Liver (tissue), 8 donors: ENCODE measurements at regions not wholly inside any gene's neighbourhood (a gene's known extent, or its start where the extent isn't known, plus 50 kb on each side); places are given as distances from the start of the nearest gene placed in this dataset.

Experiments
- DNase-seq: peaks from one replicate; pipeline ENCODE4 v3.0.0-alpha.2; 2017; ENCODE audit warnings: low spot score
- H3K27ac ChIP-seq, 2 donors: one replicate each; pipeline ENCODE4 v1.7.0; 2013; ENCODE audit warnings: inconsistent platforms in 2 of 2, low read length in 2 of 2, control low read depth in 1 of 2, low read depth in 1 of 2, mild to moderate bottlenecking in 1 of 2
- H3K27me3 ChIP-seq, 4 donors: one replicate each; pipeline versions ENCODE4 v1.6.1 to v1.7.0; 2013; ENCODE audit warnings: low read length in 3 of 4, inconsistent platforms in 1 of 4, mild to moderate bottlenecking in 1 of 4, moderate library complexity in 1 of 4; ENCODE audit not compliant: control insufficient read depth in 4 of 4, insufficient read depth in 4 of 4
- H3K36me3 ChIP-seq, 4 donors: one replicate each; pipeline versions ENCODE4 v1.6.1 to v1.7.0; 2013; ENCODE audit warnings: low read length in 3 of 4, mild to moderate bottlenecking in 3 of 4, low read depth in 1 of 4, moderate library complexity in 1 of 4; ENCODE audit not compliant: control insufficient read depth in 4 of 4, insufficient read depth in 3 of 4
- H3K4me1 ChIP-seq, 4 donors: one replicate each; pipeline versions ENCODE4 v1.6.1 to v1.7.0; 2013; ENCODE audit warnings: low read length in 3 of 4, mild to moderate bottlenecking in 3 of 4, moderate library complexity in 1 of 4; ENCODE audit not compliant: control insufficient read depth in 4 of 4, insufficient read depth in 4 of 4
- H3K4me3 ChIP-seq, 3 donors: one replicate each; pipeline versions ENCODE4 v1.6.1 to v1.7.0; 2013; ENCODE audit warnings: low read length in 3 of 3, control low read depth in 1 of 3, low read depth in 1 of 3, mild to moderate bottlenecking in 1 of 3
- H3K9ac ChIP-seq, 2 donors: one replicate each; pipeline ENCODE4 v1.7.0; 2013; ENCODE audit warnings: low read length in 2 of 2, mild to moderate bottlenecking in 2 of 2, moderate library complexity in 2 of 2, control low read depth in 1 of 2, low read depth in 1 of 2
- H3K9me3 ChIP-seq, 4 donors: one replicate each; pipeline versions ENCODE4 v1.6.1 to v1.7.0; 2013; ENCODE audit warnings: low read length in 3 of 4; ENCODE audit not compliant: control insufficient read depth in 4 of 4
- EGR1 ChIP-seq, 2 donors: IDR thresholded peaks; 2 replicates each; pipeline ENCODE4 v1.6.1; 2016 to 2018; ENCODE audit warnings: antibody characterized with exemption in 2 of 2, low read depth in 2 of 2
- FOXA1 ChIP-seq: IDR thresholded peaks from 2 replicates; pipeline ENCODE4 v1.6.1; 2016; ENCODE audit warnings: antibody characterized with exemption
- FOXA2 ChIP-seq: IDR thresholded peaks from 2 replicates; pipeline ENCODE4 v1.6.1; 2016; ENCODE audit warnings: antibody characterized with exemption
- GABPA ChIP-seq, 2 donors: IDR thresholded peaks in 1 of 2; conservative IDR thresholded peaks in 1 of 2; 2 replicates each; pipeline ENCODE4 v1.6.1; 2016; ENCODE audit warnings: antibody characterized with exemption in 2 of 2, mild to moderate bottlenecking in 1 of 2, moderate library complexity in 1 of 2
- HNF4A ChIP-seq, 2 donors: conservative IDR thresholded peaks; 2 replicates each; pipeline ENCODE4 v1.6.1; 2016; ENCODE audit warnings: antibody characterized with exemption in 2 of 2, mild to moderate bottlenecking in 2 of 2
- HNF4G ChIP-seq: IDR thresholded peaks from 2 replicates; pipeline ENCODE4 v1.6.1; 2016; ENCODE audit warnings: antibody characterized with exemption
- JUND ChIP-seq, 2 donors: IDR thresholded peaks; 2 replicates each; pipeline ENCODE4 v1.6.1; 2016; ENCODE audit warnings: antibody characterized with exemption in 2 of 2
- NR2F2 ChIP-seq: IDR thresholded peaks from 2 replicates; pipeline ENCODE4 v1.6.1; 2016; ENCODE audit warnings: antibody characterized with exemption
- RAD21 ChIP-seq, 2 donors: IDR thresholded peaks; 2 replicates each; pipeline ENCODE4 v1.6.1; 2016; ENCODE audit warnings: antibody characterized with exemption in 2 of 2, mild to moderate bottlenecking in 2 of 2
- REST ChIP-seq: IDR thresholded peaks from 2 replicates; pipeline ENCODE4 v1.6.1; 2016; ENCODE audit warnings: antibody characterized with exemption, mild to moderate bottlenecking
- RXRA ChIP-seq, 2 donors: IDR thresholded peaks; 2 replicates each; pipeline ENCODE4 v1.6.1; 2017 to 2018; ENCODE audit warnings: antibody characterized with exemption in 2 of 2, mild to moderate bottlenecking in 1 of 2
- SP1 ChIP-seq: IDR thresholded peaks from 2 replicates; pipeline ENCODE4 v1.6.1; 2018; ENCODE audit warnings: antibody characterized with exemption, mild to moderate bottlenecking
- TAF1 ChIP-seq: conservative IDR thresholded peaks from 2 replicates; pipeline ENCODE4 v1.6.1; 2016; ENCODE audit warnings: antibody characterized with exemption, mild to moderate bottlenecking
- YY1 ChIP-seq: IDR thresholded peaks from 2 replicates; pipeline ENCODE4 v1.6.1; 2016; ENCODE audit warnings: antibody characterized with exemption, mild to moderate bottlenecking
- WGBS: extraction: QIAGEN DNeasy Blood & Tissue Kit; methylation state at CpG from one replicate; pipeline ENCODE4 v1.1.7; 2013; 5-methylcytosine and 5-hydroxymethylcytosine counted together
- TF ChIP-seq, protein P1 (sequence below): IDR thresholded peaks from 2 replicates; pipeline ENCODE4 v1.6.1; 2016; ENCODE audit warnings: antibody characterized with exemption
- TF ChIP-seq, protein P2 (sequence below): fragments of 150-350 bp; IDR thresholded peaks from 2 replicates; pipeline ENCODE4 v1.5.1; 2017; ENCODE audit warnings: improper control_type of control experiment, low read depth, low read length; ENCODE audit not compliant: missing input control
- TF ChIP-seq, protein P3 (sequence below): IDR thresholded peaks from 2 replicates; pipeline ENCODE4 v1.6.1; 2016; ENCODE audit warnings: antibody characterized with exemption
- TF ChIP-seq, protein P4 (sequence below): IDR thresholded peaks from 2 replicates; pipeline ENCODE4 v1.6.1; 2016; ENCODE audit warnings: antibody characterized with exemption
- donor health status: healthy.
- donor health status: healthy.
- donor health status: healthy.
- donor health status: healthy.
- donor health status: healthy.

DNA sequence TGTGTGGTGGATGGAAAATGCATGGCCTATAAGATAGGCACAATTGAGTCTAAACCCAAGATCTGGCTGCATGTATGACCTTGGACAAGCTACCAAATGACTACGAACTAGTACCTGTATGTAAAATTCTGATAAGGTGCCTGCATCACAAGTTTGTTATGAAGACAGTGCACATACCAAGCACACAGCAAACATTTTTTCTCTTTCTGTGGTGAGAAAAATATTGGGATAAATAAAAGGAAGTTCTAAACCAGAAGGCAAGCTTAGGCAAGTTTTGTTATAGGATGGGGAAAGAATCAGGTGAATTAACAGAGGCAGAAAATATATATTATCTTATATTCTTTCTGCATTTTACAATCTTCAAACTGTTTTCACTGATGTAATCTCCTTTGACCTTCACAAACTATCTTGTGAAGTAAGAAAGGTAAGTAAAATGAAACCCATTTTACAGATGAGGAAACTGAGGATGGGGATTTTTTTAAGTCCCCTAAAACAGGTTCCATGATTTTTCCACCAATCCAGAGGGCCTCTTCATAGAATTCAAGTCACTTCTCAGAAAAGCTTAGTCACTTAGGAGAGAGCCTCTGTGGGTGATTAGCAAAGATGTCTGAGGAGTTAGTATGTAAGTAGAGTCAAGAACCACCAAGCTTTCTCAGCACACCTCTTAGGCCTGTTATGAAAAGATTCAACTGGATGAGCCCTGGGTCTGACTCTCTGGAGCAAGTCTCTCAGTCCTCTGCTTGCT lies 132.0 kb upstream of the RAP1B start:
- WGBS, result 97% methylated on average over 1 of the region's 1 CpG
- Histone ChIP-seq H3K9me3 (no peaks in the 10 kb centered on the region), H3K4me1 (no peaks in the 10 kb centered on the region), H3K27ac (no peak overlapping the region), H3K36me3 (no peaks in the 10 kb centered on the region), H3K4me3 (no peak overlapping the region), H3K9ac (no peak overlapping the region), H3K27me3 (no peaks in the 10 kb centered on the region)
- DNase-seq, result no peak
- no peak for TF ChIP-seq GABPA (IDR thresholded peaks at IDR 0.05 in 1 of 2, conservative IDR thresholded peaks at IDR 0.05 in 1 of 2)
- TF ChIP-seq, protein P1, sequence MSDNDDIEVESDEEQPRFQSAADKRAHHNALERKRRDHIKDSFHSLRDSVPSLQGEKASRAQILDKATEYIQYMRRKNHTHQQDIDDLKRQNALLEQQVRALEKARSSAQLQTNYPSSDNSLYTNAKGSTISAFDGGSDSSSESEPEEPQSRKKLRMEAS, result no peak
- no peak for TF ChIP-seq FOXA2
- TF ChIP-seq, protein P2, sequence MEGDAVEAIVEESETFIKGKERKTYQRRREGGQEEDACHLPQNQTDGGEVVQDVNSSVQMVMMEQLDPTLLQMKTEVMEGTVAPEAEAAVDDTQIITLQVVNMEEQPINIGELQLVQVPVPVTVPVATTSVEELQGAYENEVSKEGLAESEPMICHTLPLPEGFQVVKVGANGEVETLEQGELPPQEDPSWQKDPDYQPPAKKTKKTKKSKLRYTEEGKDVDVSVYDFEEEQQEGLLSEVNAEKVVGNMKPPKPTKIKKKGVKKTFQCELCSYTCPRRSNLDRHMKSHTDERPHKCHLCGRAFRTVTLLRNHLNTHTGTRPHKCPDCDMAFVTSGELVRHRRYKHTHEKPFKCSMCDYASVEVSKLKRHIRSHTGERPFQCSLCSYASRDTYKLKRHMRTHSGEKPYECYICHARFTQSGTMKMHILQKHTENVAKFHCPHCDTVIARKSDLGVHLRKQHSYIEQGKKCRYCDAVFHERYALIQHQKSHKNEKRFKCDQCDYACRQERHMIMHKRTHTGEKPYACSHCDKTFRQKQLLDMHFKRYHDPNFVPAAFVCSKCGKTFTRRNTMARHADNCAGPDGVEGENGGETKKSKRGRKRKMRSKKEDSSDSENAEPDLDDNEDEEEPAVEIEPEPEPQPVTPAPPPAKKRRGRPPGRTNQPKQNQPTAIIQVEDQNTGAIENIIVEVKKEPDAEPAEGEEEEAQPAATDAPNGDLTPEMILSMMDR, result no peak
- TF ChIP-seq HNF4A (conservative IDR thresholded peaks at IDR 0.05), result no peak
- TF ChIP-seq, protein P3, sequence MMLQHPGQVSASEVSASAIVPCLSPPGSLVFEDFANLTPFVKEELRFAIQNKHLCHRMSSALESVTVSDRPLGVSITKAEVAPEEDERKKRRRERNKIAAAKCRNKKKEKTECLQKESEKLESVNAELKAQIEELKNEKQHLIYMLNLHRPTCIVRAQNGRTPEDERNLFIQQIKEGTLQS, result no peak
- no peak for TF ChIP-seq HNF4G
- no peak for TF ChIP-seq FOXA1
- no peak for TF ChIP-seq JUND (IDR thresholded peaks at IDR 0.05)
- TF ChIP-seq, protein P4, sequence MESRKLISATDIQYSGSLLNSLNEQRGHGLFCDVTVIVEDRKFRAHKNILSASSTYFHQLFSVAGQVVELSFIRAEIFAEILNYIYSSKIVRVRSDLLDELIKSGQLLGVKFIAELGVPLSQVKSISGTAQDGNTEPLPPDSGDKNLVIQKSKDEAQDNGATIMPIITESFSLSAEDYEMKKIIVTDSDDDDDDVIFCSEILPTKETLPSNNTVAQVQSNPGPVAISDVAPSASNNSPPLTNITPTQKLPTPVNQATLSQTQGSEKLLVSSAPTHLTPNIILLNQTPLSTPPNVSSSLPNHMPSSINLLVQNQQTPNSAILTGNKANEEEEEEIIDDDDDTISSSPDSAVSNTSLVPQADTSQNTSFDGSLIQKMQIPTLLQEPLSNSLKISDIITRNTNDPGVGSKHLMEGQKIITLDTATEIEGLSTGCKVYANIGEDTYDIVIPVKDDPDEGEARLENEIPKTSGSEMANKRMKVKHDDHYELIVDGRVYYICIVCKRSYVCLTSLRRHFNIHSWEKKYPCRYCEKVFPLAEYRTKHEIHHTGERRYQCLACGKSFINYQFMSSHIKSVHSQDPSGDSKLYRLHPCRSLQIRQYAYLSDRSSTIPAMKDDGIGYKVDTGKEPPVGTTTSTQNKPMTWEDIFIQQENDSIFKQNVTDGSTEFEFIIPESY, result no peak
- no peak for TF ChIP-seq SP1
- TF ChIP-seq NR2F2, result no peak
- TF ChIP-seq TAF1, result no peak

DNA sequence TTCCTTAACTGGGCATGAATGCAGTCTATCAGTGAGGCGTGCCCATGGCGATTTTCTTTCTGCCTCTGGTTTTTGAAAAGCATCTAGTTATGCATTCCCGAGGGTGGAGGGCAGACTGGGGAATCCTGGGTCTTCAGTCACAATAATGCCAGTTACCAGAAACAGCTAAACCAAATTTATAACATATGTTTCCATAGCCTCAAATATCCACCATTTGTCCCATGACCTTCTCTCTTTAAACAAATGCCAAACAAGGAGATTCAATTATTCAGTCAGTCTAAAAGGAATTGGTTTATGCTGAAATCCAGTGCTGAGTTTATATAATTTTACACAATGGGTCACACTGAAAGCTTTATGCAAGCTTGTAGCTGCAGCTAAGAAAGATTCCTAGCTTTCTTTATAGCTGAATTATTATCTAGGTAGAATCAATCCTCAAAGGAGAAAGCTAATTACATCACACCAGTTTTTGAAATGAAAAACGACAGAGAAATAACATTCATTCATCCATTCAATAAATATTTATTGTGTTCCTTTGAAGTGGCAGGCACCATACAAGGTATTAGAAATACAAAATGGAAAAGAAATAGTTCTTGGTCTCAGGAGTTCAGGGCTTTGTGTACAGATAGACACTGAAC lies 131.3 kb upstream of the RAP1B start:
- no peak overlapping the region for H3K4me3 ChIP-seq
- no peak overlapping the region for H3K9ac ChIP-seq
- WGBS, result 78% methylated on average over 4 of the region's 4 CpGs
- DNase-seq, result no peak
- H3K4me1 ChIP-seq, result no peaks in the 10 kb centered on the region
- no peak overlapping the region for H3K27ac ChIP-seq
- no peaks in the 10 kb centered on the region for H3K27me3 ChIP-seq
- H3K9me3 ChIP-seq, result no peaks in the 10 kb centered on the region
- H3K36me3 ChIP-seq, result no peaks in the 10 kb centered on the region
- no peak for TF ChIP-seq NR2F2
- no peak for TF ChIP-seq FOXA2
- TF ChIP-seq FOXA1, result no peak
- no peak for TF ChIP-seq EGR1 (IDR thresholded peaks at IDR 0.05; ENCODE audit: low read depth in 2 of 2)
- no peak for TF ChIP-seq RXRA (IDR thresholded peaks at IDR 0.05)
- TF ChIP-seq YY1, result no peak
- TF ChIP-seq JUND (IDR thresholded peaks at IDR 0.05), result no peak
- no peak for TF ChIP-seq REST
- TF ChIP-seq, protein P4, result no peak
- no peak for TF ChIP-seq GABPA (IDR thresholded peaks at IDR 0.05 in 1 of 2, conservative IDR thresholded peaks at IDR 0.05 in 1 of 2)
- TF ChIP-seq RAD21 (IDR thresholded peaks at IDR 0.05), result no peak
- TF ChIP-seq HNF4G, result no peak
- TF ChIP-seq, protein P1, result no peak
